Loucy (cell line): ENCODE measurements at regions not wholly inside any gene's neighbourhood (a gene's known extent, or its start where the extent isn't known, plus 50 kb on each side); places are given as distances from the start of the nearest gene placed in this dataset.

ENCODE experiments used
- H2AFZ ChIP-seq: fragments of 200-600 bp; sonication (generic); 2 replicates; pipeline ENCODE4 v1.6.0; 2016; ENCODE audit warnings: antibody characterized with exemption, mild to moderate bottlenecking, low read length, moderate library complexity
- H3F3A ChIP-seq: fragments of 200-600 bp; 2 replicates; pipeline ENCODE4 v1.6.0; 2016; ENCODE audit warnings: antibody characterized with exemption, low read depth, mild to moderate bottlenecking
- H3K27me3 ChIP-seq: fragments of 200-600 bp; sonication (generic); 2 replicates; pipeline ENCODE4 v1.6.1; 2014; ENCODE audit warnings: low read length, mild to moderate bottlenecking; ENCODE audit not compliant: insufficient read depth, poor library complexity, severe bottlenecking
- H3K36me3 ChIP-seq: fragments of 200-600 bp; sonication (generic); 2 replicates; pipeline ENCODE4 v1.6.1; 2016; ENCODE audit warnings: low read length; ENCODE audit not compliant: insufficient read depth
- H3K4me1 ChIP-seq: fragments of 200-600 bp; sonication (generic); 2 replicates; pipeline ENCODE4 v1.5.1; 2014; ENCODE audit warnings: low read length, mild to moderate bottlenecking; ENCODE audit not compliant: insufficient read depth, poor library complexity, severe bottlenecking
- H3K4me2 ChIP-seq: fragments of 200-600 bp; sonication (generic); 2 replicates; pipeline ENCODE4 v1.6.0; 2014; ENCODE audit warnings: antibody characterized with exemption, low read length, low read depth, mild to moderate bottlenecking; ENCODE audit not compliant: poor library complexity, severe bottlenecking
- H3K4me3 ChIP-seq: fragments of 200-600 bp; sonication (generic); 2 replicates; pipeline ENCODE4 v1.5.1; 2014; ENCODE audit warnings: low read length, mild to moderate bottlenecking, mixed read lengths; ENCODE audit not compliant: poor library complexity, severe bottlenecking
- H3K79me2 ChIP-seq: fragments of 200-600 bp; sonication (generic); 2 replicates; pipeline ENCODE4 v1.6.1; 2014; ENCODE audit warnings: low read length; ENCODE audit not compliant: insufficient read depth
- H3K9ac ChIP-seq: fragments of 200-600 bp; sonication (generic); 2 replicates; pipeline ENCODE4 v1.6.0; 2014; ENCODE audit warnings: mild to moderate bottlenecking, low read depth, low read length, moderate library complexity; ENCODE audit not compliant: poor library complexity, severe bottlenecking
- H3K9me2 ChIP-seq: fragments of 200-600 bp; sonication (generic); replicated peaks from 2 replicates; pipeline ENCODE4 v1.6.1; 2016; ENCODE audit warnings: low read depth, low read length, mixed read lengths
- H3K9me3 ChIP-seq: fragments of 200-600 bp; sonication (generic); 2 replicates; pipeline ENCODE4 v1.6.1; 2014; ENCODE audit warnings: mild to moderate bottlenecking, antibody characterized with exemption, low read length, low read depth; ENCODE audit not compliant: insufficient read depth
- H4K20me1 ChIP-seq: fragments of 200-600 bp; sonication (generic); 2 replicates; pipeline ENCODE4 v1.6.0; 2014; ENCODE audit warnings: antibody characterized with exemption, low read length, mild to moderate bottlenecking; ENCODE audit not compliant: insufficient read depth, poor library complexity, severe bottlenecking
- CTCF ChIP-seq: fragments of 200-600 bp; sonication (generic); conservative IDR thresholded peaks from 2 replicates; pipeline ENCODE4 v1.5.1; 2014; ENCODE audit warnings: mild to moderate bottlenecking, antibody characterized with exemption, low read length
- EZH2phosphoT487 ChIP-seq: fragments of 200-600 bp; IDR thresholded peaks from 2 replicates; pipeline ENCODE4 v1.6.1; 2018; ENCODE audit warnings: antibody characterized with exemption, mild to moderate bottlenecking, moderate library complexity, borderline replicate concordance

GRCh38 chr2:146226077-146226476, 1618.8 kb upstream of the ACVR2A start:
- Histone ChIP-seq H3K79me2 (no peaks in the 10 kb centered on the region), H3K4me1 (no peaks in the 10 kb centered on the region), H3K27me3 (no peaks in the 10 kb centered on the region), H3K9me3 (no peaks in the 10 kb centered on the region), H3F3A (no peaks in the 10 kb centered on the region), H2AFZ (no peak overlapping the region), H3K9me2 (no peaks in the 10 kb centered on the region), H3K4me3 (no peak overlapping the region), H3K9ac (no peak overlapping the region), H4K20me1 (no peaks in the 10 kb centered on the region), H3K36me3 (no peaks in the 10 kb centered on the region), H3K4me2 (no peak overlapping the region)
- TF ChIP-seq CTCF: no peak
- no peak for TF ChIP-seq EZH2phosphoT487

- Histone ChIP-seq H3K79me2 (no peaks in the 10 kb centered on the region), H3K4me3 (no peak overlapping the region), H4K20me1 (no peaks in the 10 kb centered on the region), H3K9ac (no peak overlapping the region), H2AFZ (no peak overlapping the region), H3K27me3 (no peaks in the 10 kb centered on the region), H3K9me2 (no peaks in the 10 kb centered on the region), H3K9me3 (no peaks in the 10 kb centered on the region), H3F3A (no peaks in the 10 kb centered on the region), H3K36me3 (no peaks in the 10 kb centered on the region), H3K4me1 (no peaks in the 10 kb centered on the region), H3K4me2 (no peak overlapping the region)
- TF ChIP-seq CTCF: no peak
- TF ChIP-seq EZH2phosphoT487: no peak
Measured at GRCh38 chr2:146221826-146222225, 1623.0 kb upstream of the ACVR2A start.

GRCh38 chr2:146220957-146221356, 1623.9 kb upstream of the ACVR2A start:
- no peaks in the 10 kb centered on the region for H3K4me1 ChIP-seq
- H3K4me2 ChIP-seq: no peak overlapping the region
- H3K9ac ChIP-seq: no peak overlapping the region
- no peaks in the 10 kb centered on the region for H3K27me3 ChIP-seq
- H3K9me2 ChIP-seq: no peaks in the 10 kb centered on the region
- no peaks in the 10 kb centered on the region for H3K36me3 ChIP-seq
- no peaks in the 10 kb centered on the region for H4K20me1 ChIP-seq
- H3K4me3 ChIP-seq: no peak overlapping the region
- no peaks in the 10 kb centered on the region for H3F3A ChIP-seq
- H2AFZ ChIP-seq: no peak overlapping the region
- no peaks in the 10 kb centered on the region for H3K79me2 ChIP-seq
- H3K9me3 ChIP-seq: no peaks in the 10 kb centered on the region
- TF ChIP-seq EZH2phosphoT487 (no peak), CTCF (no peak)
